ENCODE measurements at regions not wholly inside any gene's neighbourhood (a gene's known extent, or its start where the extent isn't known, plus 50 kb on each side); places are given as distances from the start of the nearest gene placed in this dataset.
A peak's percentile ranks its signal among the peaks of the same experiment; 100 is the strongest.

DNA sequence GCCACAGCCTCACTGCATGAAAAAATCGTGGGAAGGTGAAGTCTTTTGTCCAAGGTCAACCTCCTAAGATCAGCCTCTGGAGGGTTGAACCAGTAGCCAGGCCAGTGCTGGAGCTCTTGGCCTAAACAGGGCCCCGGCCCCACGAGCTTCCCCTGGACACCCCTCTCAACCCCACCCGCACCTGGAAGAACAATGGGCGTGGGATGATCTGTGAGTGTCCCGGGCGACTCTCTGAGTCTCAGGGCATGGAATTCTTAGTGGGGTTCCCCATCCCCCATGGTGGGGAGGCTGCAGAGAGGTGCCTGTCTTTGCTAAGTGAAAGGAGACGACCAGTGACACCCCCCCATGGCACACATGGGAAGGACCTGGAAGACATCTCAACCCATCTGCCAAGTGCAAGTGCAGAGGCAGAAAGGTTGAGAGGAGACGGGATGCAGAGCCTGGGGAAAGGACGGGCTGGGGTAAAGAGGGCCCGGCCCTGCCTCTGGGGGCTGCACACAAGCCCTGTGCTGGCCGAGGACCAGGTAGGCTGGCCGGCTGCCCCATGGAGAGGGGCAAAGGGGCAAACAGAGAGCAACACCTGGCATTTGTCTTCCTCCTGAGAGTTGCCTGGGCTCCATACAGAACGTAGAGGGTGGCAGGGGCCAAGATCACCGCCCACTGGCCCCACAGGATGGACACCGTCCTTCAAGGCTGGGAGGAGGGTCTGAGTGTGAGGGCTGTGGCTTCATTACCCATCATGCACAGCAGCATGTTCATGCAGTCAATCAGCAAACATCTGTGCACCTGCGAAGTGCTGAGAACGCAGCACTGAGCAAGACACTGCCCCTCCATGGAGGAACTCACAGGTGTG, 163.0 kb upstream of the PPP2R2D start:
- Histone ChIP-seq H3K18ac (ENCODE audit: insufficient read length, low read depth, low read length) (no peak overlapping the region), H2AFZ (ENCODE audit: low read length) (no peak overlapping the region), H2BK120ac (ENCODE audit: low read depth, low read length, poor library complexity, severe bottlenecking) (no peak overlapping the region), H3K27ac (ENCODE audit: insufficient read length, low read depth, low read length) (no peak overlapping the region), H2BK20ac (ENCODE audit: low read depth, low read length, poor library complexity, severe bottlenecking) (no peak overlapping the region), H3K27me3 (ENCODE audit: insufficient read depth, low read length) (no peaks in the 10 kb centered on the region), H3K79me2 (ENCODE audit: insufficient read depth, low read length) (no peaks in the 10 kb centered on the region), H3K23ac (ENCODE audit: insufficient read length, low read depth, low read length) (no peak overlapping the region), H4K91ac (ENCODE audit: insufficient read length, low read depth, low read length) (no peak overlapping the region), H3T11ph (ENCODE audit: low read length) (no peak overlapping the region), H3K79me1 (ENCODE audit: insufficient read depth, low read depth, low read length, poor library complexity, severe bottlenecking) (no peaks in the 10 kb centered on the region), H2AK5ac (ENCODE audit: insufficient read length, low read length) (no peak overlapping the region), H3K14ac (ENCODE audit: insufficient read depth, low read length) (peak overlapping the region; percentile 73; the same call in 1 of the 2 replicates), H4K20me1 (ENCODE audit: control insufficient read depth, insufficient read depth, insufficient read length) (no peaks in the 10 kb centered on the region), H3K9me3 (ENCODE audit: control insufficient read depth, low read depth, low read length) (no peaks in the 10 kb centered on the region), H4K8ac (replicated peaks; ENCODE audit: insufficient read length, low read depth, low read length) (no peak overlapping the region), H3K4me1 (ENCODE audit: insufficient read depth, low read length) (no peaks in the 10 kb centered on the region), H3K23me2 (ENCODE audit: insufficient read length, low read depth, low read length, poor library complexity, severe bottlenecking) (no peaks in the 10 kb centered on the region), H3K4ac (ENCODE audit: low read depth, low read length) (no peak overlapping the region), H2BK15ac (ENCODE audit: low read depth, low read length) (no peak overlapping the region), H3K4me2 (ENCODE audit: insufficient read depth, insufficient read length, low read length) (no peak overlapping the region), H2BK12ac (ENCODE audit: insufficient read length, low read depth, low read length) (no peak overlapping the region), H4K5ac (ENCODE audit: insufficient read length, low read depth, low read length) (no peak overlapping the region), H3K56ac (ENCODE audit: insufficient read length, low read depth, low read length) (no peak overlapping the region), H2BK5ac (ENCODE audit: insufficient read length, low read length) (no peak overlapping the region), H3K9ac (ENCODE audit: extremely low read depth, insufficient read length, low read length) (no peak overlapping the region)
- TF ChIP-seq, protein P1, sequence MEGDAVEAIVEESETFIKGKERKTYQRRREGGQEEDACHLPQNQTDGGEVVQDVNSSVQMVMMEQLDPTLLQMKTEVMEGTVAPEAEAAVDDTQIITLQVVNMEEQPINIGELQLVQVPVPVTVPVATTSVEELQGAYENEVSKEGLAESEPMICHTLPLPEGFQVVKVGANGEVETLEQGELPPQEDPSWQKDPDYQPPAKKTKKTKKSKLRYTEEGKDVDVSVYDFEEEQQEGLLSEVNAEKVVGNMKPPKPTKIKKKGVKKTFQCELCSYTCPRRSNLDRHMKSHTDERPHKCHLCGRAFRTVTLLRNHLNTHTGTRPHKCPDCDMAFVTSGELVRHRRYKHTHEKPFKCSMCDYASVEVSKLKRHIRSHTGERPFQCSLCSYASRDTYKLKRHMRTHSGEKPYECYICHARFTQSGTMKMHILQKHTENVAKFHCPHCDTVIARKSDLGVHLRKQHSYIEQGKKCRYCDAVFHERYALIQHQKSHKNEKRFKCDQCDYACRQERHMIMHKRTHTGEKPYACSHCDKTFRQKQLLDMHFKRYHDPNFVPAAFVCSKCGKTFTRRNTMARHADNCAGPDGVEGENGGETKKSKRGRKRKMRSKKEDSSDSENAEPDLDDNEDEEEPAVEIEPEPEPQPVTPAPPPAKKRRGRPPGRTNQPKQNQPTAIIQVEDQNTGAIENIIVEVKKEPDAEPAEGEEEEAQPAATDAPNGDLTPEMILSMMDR (conservative IDR thresholded peaks at IDR 0.05), result no peak
- H3K27ac Mint-ChIP-seq, result no peak overlapping the region
- H3K36me3 Mint-ChIP-seq (ENCODE audit: insufficient read depth in 1 of 3, low read depth in 3 of 3), result no peaks in the 10 kb centered on the region
- peak; percentile 18 for DNase-seq
- no peaks in the 10 kb centered on the region for H3K27me3 Mint-ChIP-seq (ENCODE audit: low read depth)
- no CpG with 5 or more reads among the region's 18 CpGs for WGBS (ENCODE audit: extremely low coverage, insufficient read length, low lambda C conversion rate)
- no peak overlapping the region for H3K4me3 Mint-ChIP-seq
- H3K9me3 Mint-ChIP-seq, result peaks cover under 1 to 6% of the 10 kb centered on the region in 2 experiments
- H3K4me1 Mint-ChIP-seq, result peaks cover 0 to 5% of the 10 kb centered on the region in 2 experiments; a peak in 2 of 4 replicates
